HEK293T (cell line): ENCODE measurements at regions not wholly inside any gene's neighbourhood (a gene's known extent, or its start where the extent isn't known, plus 50 kb on each side); places are given as distances from the start of the nearest gene placed in this dataset.

Source experiments
- ELF4 ChIP-seq: fragments of 450-650 bp; IDR thresholded peaks from 2 replicates; pipeline ENCODE4 v1.6.1; 2017; ENCODE audit warnings: antibody characterized with exemption
- FOXK2 ChIP-seq: fragments of 450-650 bp; IDR thresholded peaks from 2 replicates; pipeline ENCODE4 v1.6.1; 2016; ENCODE audit warnings: mild to moderate bottlenecking
- HDGF ChIP-seq: fragments of 450-650 bp; IDR thresholded peaks from 2 replicates; pipeline ENCODE4 v1.6.1; 2017; ENCODE audit warnings: antibody characterized with exemption, borderline replicate concordance
- LEF1 ChIP-seq: fragments of 450-650 bp; IDR thresholded peaks from 2 replicates; pipeline ENCODE4 v1.6.1; 2017; ENCODE audit warnings: mild to moderate bottlenecking, borderline replicate concordance
- SUZ12 ChIP-seq: fragments of 450-650 bp; IDR thresholded peaks from 2 replicates; pipeline ENCODE4 v1.6.1; 2016; ENCODE audit warnings: mild to moderate bottlenecking
- TARDBP ChIP-seq: fragments of 450-650 bp; IDR thresholded peaks from 2 replicates; pipeline ENCODE4 v1.6.1; 2016

DNA sequence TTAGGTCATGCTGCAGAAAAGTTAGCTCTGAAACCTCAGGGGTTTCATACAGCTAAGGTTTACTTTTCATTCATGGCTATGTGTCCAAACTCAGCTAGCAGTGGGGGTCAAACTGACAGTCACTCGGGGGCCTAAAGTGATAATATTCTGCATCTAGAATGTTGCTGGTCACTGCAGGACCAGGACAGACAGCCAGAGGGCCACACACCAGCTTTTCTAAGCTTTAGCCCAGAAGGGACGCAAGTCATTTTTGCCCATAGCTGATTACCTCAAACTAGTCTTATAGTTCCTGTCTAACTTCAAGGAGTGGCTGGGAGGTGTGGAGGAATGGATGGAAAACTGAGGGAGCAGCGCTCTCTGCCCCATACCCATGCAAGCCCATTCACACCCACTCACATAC lies 163.0 kb upstream of the NLRP1 start:
- no peak for TF ChIP-seq ELF4
- TF ChIP-seq HDGF = no peak
- no peak for TF ChIP-seq TARDBP
- no peak for TF ChIP-seq FOXK2
- TF ChIP-seq LEF1 = no peak
- no peak for TF ChIP-seq SUZ12
